ENCODE measurements at regions not wholly inside any gene's neighbourhood (a gene's known extent, or its start where the extent isn't known, plus 50 kb on each side); places are given as distances from the start of the nearest gene placed in this dataset.

- no peak overlapping the region for H3K27ac ChIP-seq (ENCODE audit: low read depth in 1 of 2, low read length in 2 of 2)
- DNase-seq (no peak), ATAC-seq (ENCODE audit: low FRiP score) (peak; percentile 29)
- H3K4me3 ChIP-seq (ENCODE audit: low read length in 2 of 2), result no peak overlapping the region
- H3K27me3 ChIP-seq (ENCODE audit: control insufficient read depth in 1 of 2, insufficient read depth in 2 of 2, low read length in 1 of 2), result no peaks in the 10 kb centered on the region
- intact Hi-C loops (cut with DNase I), result no loop called here
- no peaks in the 10 kb centered on the region for H3K36me3 ChIP-seq (ENCODE audit: control insufficient read depth in 1 of 2, insufficient read depth in 2 of 2, low read length in 1 of 2)
- H3K4me1 ChIP-seq (ENCODE audit: control insufficient read depth in 1 of 2, insufficient read depth in 2 of 2, low read length in 2 of 2), result no peaks in the 10 kb centered on the region
- 87 to 88% methylated on average over 17 of the region's 17 CpGs for WGBS, 2 donors
- no peaks in the 10 kb centered on the region for H3K9me3 ChIP-seq (ENCODE audit: control insufficient read depth, low read length)
Observed at GRCh38 chr18:8537400-8537799, 71.8 kb upstream of the RAB12 start.

- WGBS, 2 donors, result 79 to 80% methylated on average over 2 of the region's 2 CpGs
- intact Hi-C loops (cut with DNase I), result no loop called here
- Histone ChIP-seq H3K36me3 (ENCODE audit: control insufficient read depth in 1 of 2, insufficient read depth in 2 of 2, low read length in 1 of 2) (no peaks in the 10 kb centered on the region), H3K4me1 (ENCODE audit: control insufficient read depth in 1 of 2, insufficient read depth in 2 of 2, low read length in 2 of 2) (no peaks in the 10 kb centered on the region), H3K27ac (ENCODE audit: low read depth in 1 of 2, low read length in 2 of 2) (no peak overlapping the region), H3K27me3 (ENCODE audit: control insufficient read depth in 1 of 2, insufficient read depth in 2 of 2, low read length in 1 of 2) (no peaks in the 10 kb centered on the region), H3K4me3 (ENCODE audit: low read length in 2 of 2) (no peak overlapping the region), H3K9me3 (ENCODE audit: control insufficient read depth, low read length) (no peaks in the 10 kb centered on the region)
- ATAC-seq (ENCODE audit: low FRiP score) (no peak), DNase-seq (no peak)
Observed at GRCh38 chr18:8538935-8539334, 70.3 kb upstream of the RAB12 start.

GRCh38 chr18:8546677-8547076 lies 62.6 kb upstream of the RAB12 start:
- Histone ChIP-seq H3K36me3 (ENCODE audit: control insufficient read depth in 1 of 2, insufficient read depth in 2 of 2, low read length in 1 of 2) (no peaks in the 10 kb centered on the region), H3K4me3 (ENCODE audit: low read length in 2 of 2) (no peak overlapping the region), H3K27me3 (ENCODE audit: control insufficient read depth in 1 of 2, insufficient read depth in 2 of 2, low read length in 1 of 2) (no peaks in the 10 kb centered on the region), H3K9me3 (ENCODE audit: control insufficient read depth, low read length) (no peaks in the 10 kb centered on the region), H3K27ac (ENCODE audit: low read depth in 1 of 2, low read length in 2 of 2) (no peak overlapping the region), H3K4me1 (ENCODE audit: control insufficient read depth in 1 of 2, insufficient read depth in 2 of 2, low read length in 2 of 2) (no peaks in the 10 kb centered on the region)
- intact Hi-C loops (cut with DNase I), result no loop called here
- no peak for DNase-seq
- WGBS, 2 donors, result 90 to 91% methylated on average over 5 of the region's 5 CpGs
- no peak for ATAC-seq (ENCODE audit: low FRiP score)

- H3K27me3 ChIP-seq (ENCODE audit: control insufficient read depth in 1 of 2, insufficient read depth in 2 of 2, low read length in 1 of 2), result no peaks in the 10 kb centered on the region
- no peaks in the 10 kb centered on the region for H3K4me1 ChIP-seq (ENCODE audit: control insufficient read depth in 1 of 2, insufficient read depth in 2 of 2, low read length in 2 of 2)
- ATAC-seq (ENCODE audit: low FRiP score), result peak; percentile 29
- 62 to 67% methylated on average over 8 of the region's 8 CpGs for WGBS, 2 donors
- H3K27ac ChIP-seq (ENCODE audit: low read depth in 1 of 2, low read length in 2 of 2), result no peak overlapping the region
- intact Hi-C loops (cut with DNase I), result no loop called here
- no peaks in the 10 kb centered on the region for H3K9me3 ChIP-seq (ENCODE audit: control insufficient read depth, low read length)
- H3K4me3 ChIP-seq (ENCODE audit: low read length in 2 of 2), result no peak overlapping the region
- no peak for DNase-seq
- H3K36me3 ChIP-seq (ENCODE audit: control insufficient read depth in 1 of 2, insufficient read depth in 2 of 2, low read length in 1 of 2), result no peaks in the 10 kb centered on the region
Observed at GRCh38 chr18:8548186-8548585, 61.1 kb upstream of the RAB12 start.

GRCh38 chr18:8549254-8549757 lies 59.9 kb upstream of the RAB12 start:
- WGBS, 2 donors, result 74 to 82% methylated on average over 6 of the region's 6 CpGs
- no peaks in the 10 kb centered on the region for H3K27me3 ChIP-seq (ENCODE audit: control insufficient read depth in 1 of 2, insufficient read depth in 2 of 2, low read length in 1 of 2)
- no peak overlapping the region for H3K4me3 ChIP-seq (ENCODE audit: low read length in 2 of 2)
- intact Hi-C loops (cut with DNase I), result no loop called here
- DNase-seq, result no peak
- H3K9me3 ChIP-seq (ENCODE audit: control insufficient read depth, low read length), result no peaks in the 10 kb centered on the region
- no peak for ATAC-seq (ENCODE audit: low FRiP score)
- no peak overlapping the region for H3K27ac ChIP-seq (ENCODE audit: low read depth in 1 of 2, low read length in 2 of 2)
- no peaks in the 10 kb centered on the region for H3K4me1 ChIP-seq (ENCODE audit: control insufficient read depth in 1 of 2, insufficient read depth in 2 of 2, low read length in 2 of 2)
- no peaks in the 10 kb centered on the region for H3K36me3 ChIP-seq (ENCODE audit: control insufficient read depth in 1 of 2, insufficient read depth in 2 of 2, low read length in 1 of 2)

GRCh38 chr18:8552151-8552550 lies 57.1 kb upstream of the RAB12 start:
- intact Hi-C loops (cut with DNase I), result no loop called here
- ATAC-seq (ENCODE audit: low FRiP score) (no peak), DNase-seq (no peak)
- Histone ChIP-seq H3K36me3 (ENCODE audit: control insufficient read depth in 1 of 2, insufficient read depth in 2 of 2, low read length in 1 of 2) (no peaks in the 10 kb centered on the region), H3K27ac (ENCODE audit: low read depth in 1 of 2, low read length in 2 of 2) (no peak overlapping the region), H3K4me3 (ENCODE audit: low read length in 2 of 2) (no peak overlapping the region), H3K27me3 (ENCODE audit: control insufficient read depth in 1 of 2, insufficient read depth in 2 of 2, low read length in 1 of 2) (no peaks in the 10 kb centered on the region), H3K4me1 (ENCODE audit: control insufficient read depth in 1 of 2, insufficient read depth in 2 of 2, low read length in 2 of 2) (no peaks in the 10 kb centered on the region), H3K9me3 (ENCODE audit: control insufficient read depth, low read length) (no peaks in the 10 kb centered on the region)
- 54 to 61% methylated on average over 4 of the region's 4 CpGs for WGBS, 2 donors

- H3K9me3 ChIP-seq (ENCODE audit: control insufficient read depth, low read length), result no peaks in the 10 kb centered on the region
- no peaks in the 10 kb centered on the region for H3K4me1 ChIP-seq (ENCODE audit: control insufficient read depth in 1 of 2, insufficient read depth in 2 of 2, low read length in 2 of 2)
- 79 to 83% methylated on average over 2 of the region's 2 CpGs for WGBS, 2 donors
- H3K27ac ChIP-seq (ENCODE audit: low read depth in 1 of 2, low read length in 2 of 2), result no peak overlapping the region
- intact Hi-C loops (cut with DNase I), result no loop called here
- H3K4me3 ChIP-seq (ENCODE audit: low read length in 2 of 2), result no peak overlapping the region
- H3K36me3 ChIP-seq (ENCODE audit: control insufficient read depth in 1 of 2, insufficient read depth in 2 of 2, low read length in 1 of 2), result no peaks in the 10 kb centered on the region
- no peaks in the 10 kb centered on the region for H3K27me3 ChIP-seq (ENCODE audit: control insufficient read depth in 1 of 2, insufficient read depth in 2 of 2, low read length in 1 of 2)
- ATAC-seq (ENCODE audit: low FRiP score) (no peak), DNase-seq (no peak)
Observed at GRCh38 chr18:8554354-8554753, 54.9 kb upstream of the RAB12 start.

- no peaks in the 10 kb centered on the region for H3K36me3 ChIP-seq (ENCODE audit: control insufficient read depth in 1 of 2, insufficient read depth in 2 of 2, low read length in 1 of 2)
- DNase-seq, result no peak
- H3K4me3 ChIP-seq (ENCODE audit: low read length in 2 of 2), result no peak overlapping the region
- no peaks in the 10 kb centered on the region for H3K4me1 ChIP-seq (ENCODE audit: control insufficient read depth in 1 of 2, insufficient read depth in 2 of 2, low read length in 2 of 2)
- intact Hi-C loops (cut with DNase I), result no loop called here
- 61 to 64% methylated on average over 4 of the region's 4 CpGs for WGBS, 2 donors
- no peaks in the 10 kb centered on the region for H3K9me3 ChIP-seq (ENCODE audit: control insufficient read depth, low read length)
- no peaks in the 10 kb centered on the region for H3K27me3 ChIP-seq (ENCODE audit: control insufficient read depth in 1 of 2, insufficient read depth in 2 of 2, low read length in 1 of 2)
- no peak overlapping the region for H3K27ac ChIP-seq (ENCODE audit: low read depth in 1 of 2, low read length in 2 of 2)
- no peak for ATAC-seq (ENCODE audit: low FRiP score)
Observed at GRCh38 chr18:8556424-8556823, 52.8 kb upstream of the RAB12 start.

All from aorta (tissue), 5 donors.